HG03378 (cell line): ENCODE measurements at regions not wholly inside any gene's neighbourhood (a gene's known extent, or its start where the extent isn't known, plus 50 kb on each side); places are given as distances from the start of the nearest gene placed in this dataset.

Experiments used
- ATAC-seq: cut with Tn5 transposase; IDR thresholded peaks from one replicate; pipeline ENCODE4 v1.9.1; 2021; ENCODE audit warnings: mild to moderate bottlenecking, moderate library complexity; ENCODE audit not compliant: unreplicated experiment

GRCh38 chr4:106471151-106471550 is 102.6 kb upstream of the GIMD1 start:
- no peak for ATAC-seq

- no peak for ATAC-seq
Observed at GRCh38 chr4:106463622-106464021, 95.0 kb upstream of the GIMD1 start.

- ATAC-seq: no peak
Observed at GRCh38 chr4:106454581-106454980, 86.0 kb upstream of the GIMD1 start.

GRCh38 chr4:106454021-106454420 is 85.4 kb upstream of the GIMD1 start:
- ATAC-seq: no peak

GRCh38 chr4:106451091-106451490 is 82.5 kb upstream of the GIMD1 start:
- ATAC-seq: no peak

GRCh38 chr4:106450249-106450648 is 81.7 kb upstream of the GIMD1 start:
- no peak for ATAC-seq

- ATAC-seq: no peak
Observed at GRCh38 chr4:106444557-106444956, 76.0 kb upstream of the GIMD1 start.

GRCh38 chr4:106430797-106431196 is 62.2 kb upstream of the GIMD1 start:
- ATAC-seq: no peak

- no peak for ATAC-seq
Observed at GRCh38 chr4:106429885-106430284, 61.3 kb upstream of the GIMD1 start.

GRCh38 chr4:106426069-106426468 is 57.5 kb upstream of the GIMD1 start:
- no peak for ATAC-seq

GRCh38 chr4:106425576-106425975 is 57.0 kb upstream of the GIMD1 start:
- ATAC-seq: no peak

- ATAC-seq: no peak
Observed at GRCh38 chr4:106424426-106424825, 55.8 kb upstream of the GIMD1 start.

GRCh38 chr4:106423791-106424190 is 55.2 kb upstream of the GIMD1 start:
- no peak for ATAC-seq

GRCh38 chr4:106422766-106423165 is 54.2 kb upstream of the GIMD1 start:
- ATAC-seq: no peak

- ATAC-seq: no peak
Observed at GRCh38 chr4:106421441-106422296, 53.1 kb upstream of the GIMD1 start.

GRCh38 chr4:106418444-106418843 is 49.9 kb upstream of the GIMD1 start:
- ATAC-seq: no peak
